Testis (tissue), 2 donors: ENCODE measurements at regions not wholly inside any gene's neighbourhood (a gene's known extent, or its start where the extent isn't known, plus 50 kb on each side); places are given as distances from the start of the nearest gene placed in this dataset.
"Not testable (repeated sequence)": the region's sequence is repeated elsewhere in the genome, so short reads cannot be mapped to it uniquely, and the experiment has no call there.

Source experiments
- CTCF ChIP-seq, 3 experiments: fragments of 450-650 bp in 2 of 3; fragments of 200-600 bp in 1 of 3; sonication (generic) in 1 of 3; IDR thresholded peaks; one replicate each; pipeline ENCODE4 v1.5.1; 2016 to 2019; ENCODE audit warnings: antibody characterized with exemption in 3 of 3, mild to moderate bottlenecking in 2 of 3, moderate library complexity in 1 of 3
- POLR2A ChIP-seq: fragments of 450-650 bp; IDR thresholded peaks from one replicate; pipeline ENCODE4 v1.6.1; 2017; ENCODE audit warnings: antibody characterized with exemption, mild to moderate bottlenecking, moderate library complexity

DNA sequence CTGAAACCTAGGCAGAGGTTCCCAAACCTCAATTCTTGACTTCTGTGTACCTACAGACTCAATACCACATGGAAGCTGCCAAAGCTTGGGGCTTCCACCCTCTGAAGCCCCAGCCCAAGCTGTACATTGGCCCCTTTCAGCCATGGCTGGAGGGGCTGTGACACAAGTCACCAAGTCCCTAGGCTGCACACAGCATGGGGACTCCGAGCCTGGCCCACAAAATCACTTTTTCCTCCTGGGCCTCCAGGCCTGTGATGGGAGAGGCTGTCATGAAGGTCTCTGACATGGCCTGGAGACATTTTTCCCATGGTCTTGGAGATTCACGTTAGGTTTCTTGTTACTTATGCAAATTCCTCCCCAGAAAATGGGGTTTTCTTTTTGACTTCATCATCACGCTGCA, 217.5 kb upstream of the ALCAM start:
- not testable (repeated sequence) for TF ChIP-seq CTCF (IDR thresholded peaks at IDR 0.05); POLR2A
